Hepatocyte (in vitro differentiated cells): ENCODE measurements at regions not wholly inside any gene's neighbourhood (a gene's known extent, or its start where the extent isn't known, plus 50 kb on each side); places are given as distances from the start of the nearest gene placed in this dataset.

Experiments
- CTCF ChIP-seq: fragments of 200-600 bp; sonication (generic); IDR thresholded peaks from 2 replicates; pipeline ENCODE4 v1.5.1; 2016; ENCODE audit warnings: antibody characterized with exemption, mild to moderate bottlenecking; ENCODE audit not compliant: poor library complexity
- EZH2 ChIP-seq: fragments of 200-600 bp; sonication (generic); IDR thresholded peaks from 2 replicates; pipeline ENCODE4 v1.6.1; 2016; ENCODE audit warnings: antibody characterized with exemption, mild to moderate bottlenecking, borderline replicate concordance
- EZH2phosphoT487 ChIP-seq: fragments of 200-600 bp; sonication (generic); IDR thresholded peaks from one replicate; pipeline ENCODE4 v1.6.1; 2018; ENCODE audit warnings: antibody characterized with exemption, mild to moderate bottlenecking, low read depth, moderate library complexity; ENCODE audit not compliant: unreplicated experiment, severe bottlenecking

- TF ChIP-seq CTCF (no peak), EZH2 (no peak), EZH2phosphoT487 (no peak)
These were observed 102.8 kb downstream of the CRLF2 start for GRCh38 chrX:1109580-1110119.
